HG03520 (cell line): ENCODE measurements at regions not wholly inside any gene's neighbourhood (a gene's known extent, or its start where the extent isn't known, plus 50 kb on each side); places are given as distances from the start of the nearest gene placed in this dataset.
"Not testable (repeated sequence)": the region's sequence is repeated elsewhere in the genome, so short reads cannot be mapped to it uniquely, and the experiment has no call there.

Source experiments
- ATAC-seq: cut with Tn5 transposase; IDR thresholded peaks from one replicate; pipeline ENCODE4 v1.9.1; 2021; ENCODE audit warnings: mild to moderate bottlenecking, moderate library complexity; ENCODE audit not compliant: unreplicated experiment

- ATAC-seq = no peak
Observed at GRCh38 chr3:20424086-20424485, 238.1 kb upstream of the SGO1 start.

DNA sequence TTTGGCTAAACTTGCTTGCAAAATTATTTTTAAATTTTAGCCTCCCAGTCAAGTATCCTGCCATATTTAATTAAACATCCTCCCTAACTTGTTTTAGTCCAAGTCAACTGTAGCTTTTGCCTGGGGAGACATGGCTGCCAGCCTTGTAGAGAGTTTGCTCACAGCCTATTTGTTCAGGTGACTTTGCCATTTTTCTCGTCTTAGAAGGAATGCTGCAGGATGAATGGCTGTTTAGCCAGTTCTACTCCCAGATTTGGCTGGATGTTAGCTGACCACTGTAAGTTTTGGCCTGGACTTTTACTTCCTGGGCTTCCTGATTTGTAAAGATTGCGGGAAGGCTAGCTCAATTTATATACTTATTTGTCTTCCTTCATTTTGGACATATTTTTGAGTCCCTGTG, 236.4 kb upstream of the SGO1 start:
- ATAC-seq = no peak

GRCh38 chr3:20417388-20418108, 231.5 kb upstream of the SGO1 start:
- no peak for ATAC-seq

GRCh38 chr3:20406611-20407011, 220.6 kb upstream of the SGO1 start:
- no peak for ATAC-seq

DNA sequence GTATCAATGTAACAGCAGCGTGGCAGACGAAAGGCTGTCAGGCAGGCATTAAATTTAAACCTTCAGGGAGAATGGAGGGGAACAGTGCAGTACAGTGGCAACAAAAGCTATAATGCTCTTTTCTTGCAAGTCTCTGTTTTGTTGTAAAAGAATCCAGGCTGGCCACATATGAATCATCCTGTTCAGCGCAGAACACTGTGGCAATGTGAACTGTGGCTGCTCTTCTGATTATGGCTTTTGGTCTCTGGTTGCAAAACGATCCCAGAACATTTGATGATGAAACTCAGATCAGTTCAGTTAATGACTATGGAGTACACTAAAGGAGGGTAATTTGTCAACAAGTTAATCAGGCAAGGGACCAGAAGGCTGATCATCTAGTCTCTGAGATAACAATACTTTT, 219.7 kb upstream of the SGO1 start:
- ATAC-seq = no peak

- no peak for ATAC-seq
Observed at GRCh38 chr3:20405231-20405630, 219.2 kb upstream of the SGO1 start.

- no peak for ATAC-seq
Observed at GRCh38 chr3:20404741-20405100, 218.7 kb upstream of the SGO1 start.

DNA sequence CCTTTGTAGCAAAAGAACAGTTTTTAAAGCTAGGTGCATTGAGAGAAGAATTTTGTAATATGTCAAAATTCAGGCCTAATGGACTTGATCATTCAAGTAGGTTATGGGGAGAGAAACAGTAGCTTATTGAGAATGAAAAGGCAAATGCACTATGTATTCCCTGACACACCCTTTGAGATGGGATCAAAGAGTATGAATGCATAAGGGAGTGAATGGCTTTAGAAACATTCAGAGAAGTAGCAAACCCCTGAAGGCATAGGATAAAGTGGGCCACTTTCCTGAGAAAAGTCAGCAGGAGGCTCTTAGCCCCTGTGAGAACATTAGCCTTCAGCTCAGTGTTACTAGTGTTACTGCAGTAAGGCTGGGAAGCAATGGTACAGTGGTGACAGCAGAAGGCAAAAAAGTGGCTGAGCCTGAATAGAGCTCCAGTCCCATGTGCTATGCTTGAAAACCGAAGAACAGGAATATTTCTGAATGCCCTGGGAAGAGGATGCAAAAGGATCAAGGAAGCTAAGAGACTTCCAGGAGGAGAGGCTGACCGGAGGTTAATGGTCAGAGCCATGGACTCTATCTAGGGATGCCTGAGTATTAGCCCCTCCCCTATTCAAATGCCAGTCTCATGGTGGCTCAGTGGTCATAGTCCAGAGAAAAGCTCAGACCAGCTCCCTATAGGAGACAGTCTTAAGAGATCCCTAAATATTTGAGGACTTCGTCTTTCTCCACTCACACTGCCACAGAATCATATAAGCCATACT, 218.2 kb upstream of the SGO1 start:
- no peak for ATAC-seq

DNA sequence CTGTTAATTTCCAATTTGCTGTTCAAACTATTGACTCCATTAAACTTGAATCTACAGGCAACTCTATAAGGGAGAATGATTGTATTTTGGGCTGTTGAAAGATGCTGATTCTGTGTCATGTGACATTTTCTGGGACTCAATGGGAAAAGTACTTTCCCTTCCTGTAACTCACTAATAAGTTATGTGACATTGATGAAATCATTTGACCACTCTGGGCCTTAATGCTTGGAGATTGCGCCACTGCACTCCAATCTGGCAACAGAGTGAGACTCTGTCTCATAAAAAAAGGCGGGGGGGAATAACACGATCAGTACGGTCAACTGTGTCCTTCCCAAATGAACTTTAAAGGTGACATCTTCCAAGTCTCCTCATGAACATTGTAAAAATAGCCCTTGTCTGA, 215.2 kb upstream of the SGO1 start:
- no peak for ATAC-seq

DNA sequence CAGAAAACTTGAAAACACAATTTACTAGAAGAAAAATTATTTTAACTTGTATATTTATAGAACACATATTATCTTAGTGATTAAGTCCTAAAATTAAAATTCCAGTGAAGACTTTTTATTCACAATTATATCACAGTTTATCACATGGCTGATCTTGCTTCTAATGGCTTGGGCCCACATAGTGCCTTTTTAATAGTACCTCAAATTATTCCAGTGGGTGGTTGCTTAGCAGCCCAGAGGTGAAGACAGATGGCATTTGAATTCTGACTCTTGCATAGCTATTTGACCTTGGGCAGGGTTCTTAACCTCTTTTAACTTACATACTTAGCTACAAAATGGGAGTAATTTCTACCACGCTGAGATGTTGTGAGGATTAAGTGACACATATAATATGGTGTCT, 214.7 kb upstream of the SGO1 start:
- ATAC-seq = no peak

DNA sequence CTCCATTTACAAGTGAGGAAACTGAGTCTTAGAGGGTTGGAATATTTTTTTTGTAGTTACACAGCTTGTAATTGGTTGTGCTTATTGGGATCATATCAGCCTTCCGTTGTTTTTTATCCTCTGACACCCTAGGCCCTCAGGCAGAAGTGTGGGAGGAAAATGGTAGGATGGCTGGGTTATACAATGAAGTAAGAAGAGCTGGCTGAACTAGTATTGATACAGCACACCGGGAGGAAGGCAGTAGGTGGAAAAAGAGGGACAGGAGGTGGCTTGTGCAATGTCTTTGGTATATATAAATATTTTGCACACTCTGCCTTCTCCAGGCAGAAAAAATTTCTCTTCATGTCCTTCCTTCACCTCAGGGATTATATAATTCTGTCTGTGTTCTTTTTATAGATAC, 214.3 kb upstream of the SGO1 start:
- no peak for ATAC-seq

DNA sequence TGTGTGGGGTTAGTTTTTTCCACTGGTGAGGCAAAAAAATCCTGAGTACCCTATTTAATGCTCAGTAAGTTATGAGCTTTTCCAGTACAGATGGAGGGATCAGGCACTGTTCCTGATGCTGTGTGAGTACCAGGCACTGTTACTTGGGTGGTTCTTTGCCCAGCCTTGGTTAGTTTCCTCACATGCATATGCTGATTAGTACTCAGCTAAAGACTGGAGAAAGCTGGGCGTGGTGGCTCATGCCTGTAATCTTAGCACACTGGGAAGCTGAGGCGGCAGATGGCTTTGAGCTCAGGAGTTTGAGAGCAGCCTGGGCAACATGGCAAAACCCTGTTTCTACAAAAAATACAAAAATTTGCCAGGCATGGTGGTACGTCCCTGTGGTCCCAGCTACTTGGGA, 210.3 kb upstream of the SGO1 start:
- no peak for ATAC-seq

DNA sequence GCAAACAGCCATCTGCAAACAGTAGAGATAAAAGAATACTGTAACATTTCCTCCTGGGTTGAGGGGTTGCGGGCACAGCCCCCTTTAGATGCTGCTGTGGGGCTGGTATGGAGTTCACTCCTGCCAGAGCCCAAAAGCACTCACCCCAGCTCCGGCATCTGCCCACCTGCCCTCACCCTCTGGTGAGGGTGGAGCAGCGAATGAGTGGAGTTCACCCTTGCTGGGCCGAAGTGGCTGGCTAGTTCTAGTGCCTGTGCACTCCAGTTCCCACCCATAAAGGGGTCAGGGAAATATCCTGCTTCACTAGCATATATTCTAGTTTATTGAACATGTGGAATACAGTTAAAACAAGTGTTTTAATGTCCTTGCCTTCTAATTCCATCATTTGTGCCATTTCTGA, 209.7 kb upstream of the SGO1 start:
- ATAC-seq = no peak

DNA sequence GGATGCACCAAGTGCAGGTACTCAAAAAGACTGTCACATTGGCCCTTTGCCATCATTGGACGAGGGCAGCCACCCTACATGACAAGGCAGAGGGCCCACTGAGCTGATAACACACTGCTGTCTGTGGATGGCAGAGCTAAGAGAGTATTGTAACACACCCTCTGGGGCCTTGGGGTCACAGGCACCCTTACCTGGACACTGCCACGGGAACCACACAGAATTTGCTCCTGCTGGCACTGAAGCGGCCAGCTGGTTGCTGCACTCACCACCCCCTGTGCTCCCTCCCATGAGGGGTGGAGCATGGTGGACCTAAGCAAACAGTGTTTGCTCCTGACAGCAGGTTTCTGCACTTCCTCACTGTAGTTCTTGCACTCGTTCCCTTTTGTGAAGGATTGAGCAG, 208.2 kb upstream of the SGO1 start:
- ATAC-seq = no peak

DNA sequence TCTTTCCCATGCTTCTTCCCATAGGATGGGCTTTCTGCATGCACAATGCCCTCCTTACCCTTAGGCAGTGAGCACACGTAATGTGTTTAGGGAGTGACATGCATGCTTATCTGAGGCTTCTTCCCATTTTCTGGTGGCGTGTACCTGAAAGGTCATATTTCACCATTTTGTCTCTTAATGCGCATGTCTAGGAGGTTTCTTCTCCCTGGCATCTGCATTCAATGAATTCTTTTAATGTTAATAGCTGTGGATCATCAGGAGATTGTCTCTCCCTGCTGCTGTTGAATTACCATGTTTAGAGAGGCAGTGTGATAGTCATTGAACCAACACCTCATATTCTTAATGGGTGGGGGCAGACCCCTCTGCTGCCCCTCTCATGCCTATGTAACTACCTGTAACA, 205.6 kb upstream of the SGO1 start:
- no peak for ATAC-seq

DNA sequence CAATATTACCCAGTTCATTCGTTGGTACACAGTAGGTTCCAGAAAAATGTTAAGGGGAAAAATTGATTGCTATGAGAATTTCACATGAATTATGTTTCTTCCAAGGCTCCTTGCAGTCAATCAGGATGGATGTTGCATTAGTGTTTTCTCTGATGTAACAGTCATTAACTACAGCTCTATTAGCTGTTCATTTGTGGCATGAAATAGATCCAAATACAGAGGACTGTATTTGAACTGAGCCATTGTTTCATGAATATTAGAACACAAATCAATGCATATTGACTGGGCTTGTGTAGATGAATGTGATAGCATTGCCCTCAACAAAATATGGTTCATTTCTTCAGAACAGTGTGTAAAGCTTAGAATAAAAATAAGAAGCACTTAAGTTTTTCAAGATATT, 203.0 kb upstream of the SGO1 start:
- no peak for ATAC-seq

GRCh38 chr3:20380295-20380694, 194.3 kb upstream of the SGO1 start:
- ATAC-seq = no peak

DNA sequence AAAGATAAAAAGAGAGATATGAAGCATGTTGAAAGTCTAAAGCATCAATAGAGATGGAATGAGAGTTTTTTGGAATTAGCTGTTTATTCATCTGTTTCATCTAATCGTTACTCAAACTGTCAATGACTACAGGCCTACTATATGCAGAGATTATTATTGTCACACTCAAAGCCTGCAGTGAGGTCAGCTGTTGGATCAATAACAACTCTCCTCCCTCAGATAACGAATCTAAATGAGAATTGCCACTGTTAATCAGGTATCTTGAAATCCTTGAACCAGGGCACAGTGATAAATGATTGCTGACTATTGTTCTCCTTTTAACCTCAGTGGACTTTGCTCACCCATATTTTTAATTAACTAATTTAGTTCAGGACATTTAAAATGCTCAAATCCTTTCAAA, 192.3 kb upstream of the SGO1 start:
- no peak for ATAC-seq

DNA sequence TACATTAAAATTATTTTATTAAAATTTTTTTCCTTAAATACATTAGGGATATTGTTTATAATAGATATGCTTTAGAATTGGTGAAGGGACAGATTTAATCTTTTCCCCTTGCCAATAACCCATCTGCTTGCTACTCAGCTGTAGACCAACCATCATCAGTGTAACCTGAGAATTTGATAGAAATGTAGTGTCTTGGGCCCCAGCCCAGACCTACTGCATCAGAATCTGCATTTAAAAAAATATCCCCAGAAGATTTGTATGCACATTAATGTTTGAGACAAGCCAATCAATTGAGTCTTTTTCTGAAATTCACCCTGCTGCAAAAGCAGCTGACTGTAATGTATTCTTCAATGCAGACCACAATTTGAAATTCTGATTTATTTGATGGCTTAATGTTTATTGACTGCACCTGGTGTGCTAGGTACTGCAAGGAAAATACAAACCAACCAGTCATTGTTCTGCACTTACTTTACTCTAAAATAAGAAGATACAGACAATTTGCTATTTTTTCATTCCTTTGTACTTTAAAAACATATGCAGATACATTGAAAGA, 190.7 kb upstream of the SGO1 start:
- ATAC-seq = no peak

DNA sequence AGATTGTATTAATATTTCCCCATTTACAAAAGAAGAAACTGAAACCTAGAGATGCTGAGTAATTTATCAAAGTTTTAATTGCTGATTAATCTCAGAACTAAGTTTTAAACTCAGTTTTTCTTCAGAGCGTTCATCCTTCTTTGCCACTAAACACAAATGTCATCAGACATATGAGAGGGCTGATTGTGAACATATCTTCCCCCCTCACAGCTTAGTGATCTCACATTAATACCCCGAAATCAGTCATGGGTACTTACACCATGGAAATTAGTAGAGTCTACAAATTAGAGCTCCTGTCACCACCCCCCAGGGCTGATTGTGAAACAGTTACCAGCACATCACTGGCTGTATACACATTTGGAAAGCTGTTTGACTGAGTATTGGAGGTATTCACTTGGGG, 189.3 kb upstream of the SGO1 start:
- peak; percentile 60 for ATAC-seq

- not testable (repeated sequence) for ATAC-seq
Observed at GRCh38 chr3:20370273-20371063, 184.5 kb upstream of the SGO1 start.

GRCh38 chr3:20361000-20361399, 175.0 kb upstream of the SGO1 start:
- no peak for ATAC-seq
